Stomach (tissue), 8 donors: ENCODE measurements at regions not wholly inside any gene's neighbourhood (a gene's known extent, or its start where the extent isn't known, plus 50 kb on each side); places are given as distances from the start of the nearest gene placed in this dataset.

Experiments used
- DNase-seq, 2 donors: peaks; one replicate each; pipeline versions ENCODE4 v3.0.0 to v3.0.0-alpha.2; 2013 to 2019
- H3K27ac ChIP-seq, 5 donors: fragments of 200-600 bp in 4 of 5; sonication (generic) in 4 of 5; one replicate each; pipeline ENCODE4 v1.5.1; 2013 to 2019; ENCODE audit warnings: mild to moderate bottlenecking in 1 of 5, moderate library complexity in 1 of 5
- H3K27me3 ChIP-seq, 3 donors: fragments of 200-600 bp; sonication (generic); one replicate each; pipeline ENCODE4 v1.5.1; 2017 to 2019; ENCODE audit warnings: mixed run types in 1 of 3
- H3K36me3 ChIP-seq, 4 donors: fragments of 200-600 bp; sonication (generic); 1 replicate in 3 of 4; 2 replicates in 1 of 4; pipeline ENCODE4 v1.5.1; 2016 to 2019
- H3K4me1 ChIP-seq, 4 donors: fragments of 200-600 bp; sonication (generic); one replicate each; pipeline ENCODE4 v1.5.1; 2016 to 2019
- H3K4me3 ChIP-seq, 4 donors: fragments of 200-600 bp; sonication (generic) in 3 of 4; one replicate each; pipeline ENCODE4 v1.5.1; 2016 to 2019; ENCODE audit warnings: mild to moderate bottlenecking in 1 of 4
- H3K9me3 ChIP-seq, 4 donors: fragments of 200-600 bp; sonication (generic); one replicate each; pipeline ENCODE4 v1.5.1; 2016 to 2019
- EP300 ChIP-seq: sonication (generic); formaldehyde crosslinking; IDR thresholded peaks from one replicate; pipeline ENCODE4 v1.6.1; 2017; ENCODE audit warnings: antibody characterized with exemption
- POLR2A ChIP-seq, 4 donors: fragments of 450-650 bp; IDR thresholded peaks; one replicate each; pipeline ENCODE4 v1.6.1; 2016; ENCODE audit warnings: antibody characterized with exemption in 4 of 4, control low read depth in 2 of 4, mild to moderate bottlenecking in 1 of 4, moderate library complexity in 1 of 4
- POLR2AphosphoS5 ChIP-seq, 3 donors: sonication (generic); formaldehyde crosslinking; IDR thresholded peaks; one replicate each; pipeline ENCODE4 v1.6.1; 2016; ENCODE audit warnings: antibody characterized with exemption in 3 of 3
- WGBS, 5 donors: extraction: QIAGEN DNeasy Blood & Tissue Kit in 3 of 5; methylation state at CpG; one replicate each; pipeline versions ENCODE4 v1.1.5 to v1.1.7; 2013 to 2018; 5-methylcytosine and 5-hydroxymethylcytosine counted together
- intact Hi-C: fragments of 100-400 bp; cut with DNase I; formaldehyde crosslinking; loops from one replicate; pipeline ENCODE4 v1.15.1; 2023; ENCODE audit warnings: low total_unique reads
- TF ChIP-seq, protein P1 (sequence below), 7 experiments: fragments of 450-650 bp in 4 of 7; fragments of 200-600 bp in 3 of 7; sonication (generic) in 3 of 7; IDR thresholded peaks; one replicate each; pipeline ENCODE4 v1.5.1; 2016 to 2019; ENCODE audit warnings: antibody characterized with exemption in 7 of 7, control low read depth in 2 of 7, mild to moderate bottlenecking in 1 of 7
- donor health status: healthy with polysubstance abuse.
- donor health status: Bipolar disorder and iron deficiency.
- donor health status: healthy.

DNA sequence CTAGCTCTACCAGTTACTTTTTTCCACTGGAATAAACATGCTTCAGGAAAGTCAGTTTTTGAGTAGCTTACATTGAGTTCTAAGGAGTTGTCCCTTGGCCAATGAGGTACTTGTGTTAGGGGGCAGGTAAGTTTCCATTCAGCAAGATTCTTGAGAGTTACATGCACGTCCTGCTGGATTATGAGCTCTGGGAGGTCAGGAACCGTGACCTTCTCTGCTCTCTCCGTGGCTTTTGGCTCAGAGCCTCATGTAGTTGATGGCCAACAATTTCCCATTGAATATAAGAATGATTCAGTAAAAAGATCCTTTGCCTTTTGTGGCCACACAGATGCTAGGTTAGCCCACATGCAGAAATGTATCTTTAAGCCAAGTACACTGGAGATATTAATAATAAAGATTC, 181.8 kb upstream of the RALGAPA2 start:
- Histone ChIP-seq H3K4me1 (no peaks in the 10 kb centered on the region), H3K27ac (no peak overlapping the region), H3K9me3 (no peaks in the 10 kb centered on the region), H3K36me3 (no peaks in the 10 kb centered on the region), H3K4me3 (no peak overlapping the region), H3K27me3 (peaks cover 0 to 11% (median 0%) of the 10 kb centered on the region in 3 donors)
- intact Hi-C loops, result no loop called here
- 19 to 39% (median 26%) methylated on average over 3 of the region's 3 CpGs for WGBS, 5 donors
- DNase-seq, result no peak
- TF ChIP-seq POLR2AphosphoS5 (IDR thresholded peaks at IDR 0.05) (no peak), POLR2A (IDR thresholded peaks at IDR 0.05) (no peak), EP300 (no peak)
- TF ChIP-seq, protein P1, sequence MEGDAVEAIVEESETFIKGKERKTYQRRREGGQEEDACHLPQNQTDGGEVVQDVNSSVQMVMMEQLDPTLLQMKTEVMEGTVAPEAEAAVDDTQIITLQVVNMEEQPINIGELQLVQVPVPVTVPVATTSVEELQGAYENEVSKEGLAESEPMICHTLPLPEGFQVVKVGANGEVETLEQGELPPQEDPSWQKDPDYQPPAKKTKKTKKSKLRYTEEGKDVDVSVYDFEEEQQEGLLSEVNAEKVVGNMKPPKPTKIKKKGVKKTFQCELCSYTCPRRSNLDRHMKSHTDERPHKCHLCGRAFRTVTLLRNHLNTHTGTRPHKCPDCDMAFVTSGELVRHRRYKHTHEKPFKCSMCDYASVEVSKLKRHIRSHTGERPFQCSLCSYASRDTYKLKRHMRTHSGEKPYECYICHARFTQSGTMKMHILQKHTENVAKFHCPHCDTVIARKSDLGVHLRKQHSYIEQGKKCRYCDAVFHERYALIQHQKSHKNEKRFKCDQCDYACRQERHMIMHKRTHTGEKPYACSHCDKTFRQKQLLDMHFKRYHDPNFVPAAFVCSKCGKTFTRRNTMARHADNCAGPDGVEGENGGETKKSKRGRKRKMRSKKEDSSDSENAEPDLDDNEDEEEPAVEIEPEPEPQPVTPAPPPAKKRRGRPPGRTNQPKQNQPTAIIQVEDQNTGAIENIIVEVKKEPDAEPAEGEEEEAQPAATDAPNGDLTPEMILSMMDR (IDR thresholded peaks at IDR 0.05), result no peak

DNA sequence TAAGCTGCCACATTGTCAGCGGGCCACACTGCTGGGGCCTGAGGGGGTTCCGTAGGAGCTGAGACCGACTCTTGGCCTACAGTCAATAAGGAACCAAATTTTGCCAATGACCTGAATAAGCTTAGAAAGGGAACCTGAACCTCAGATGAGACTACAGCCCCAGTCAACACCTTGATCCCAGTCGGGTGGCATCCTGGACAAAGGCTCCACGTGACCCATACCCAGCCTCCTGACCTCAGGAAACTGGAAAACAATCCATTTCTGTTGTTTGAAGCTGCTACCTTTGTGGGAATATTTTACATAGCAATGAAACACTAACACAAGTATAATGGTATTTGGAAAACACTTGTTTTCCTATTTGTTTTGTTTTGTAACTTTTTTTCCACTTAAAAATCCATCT, 179.9 kb upstream of the RALGAPA2 start:
- no peak overlapping the region for H3K4me3 ChIP-seq
- no peaks in the 10 kb centered on the region for H3K9me3 ChIP-seq
- no peaks in the 10 kb centered on the region for H3K4me1 ChIP-seq
- H3K27ac ChIP-seq, result no peak overlapping the region
- TF ChIP-seq POLR2A (IDR thresholded peaks at IDR 0.05) (no peak), POLR2AphosphoS5 (IDR thresholded peaks at IDR 0.05) (no peak), EP300 (no peak)
- TF ChIP-seq, protein P1 (IDR thresholded peaks at IDR 0.05), result no peak
- WGBS, 5 donors, result 63 to 77% (median 68%) methylated on average over 5 of the region's 5 CpGs
- H3K27me3 ChIP-seq, result peaks cover 0 to 21% (median 3%) of the 10 kb centered on the region in 3 donors
- intact Hi-C loops, result no loop called here
- no peak for DNase-seq
- no peaks in the 10 kb centered on the region for H3K36me3 ChIP-seq

GRCh38 chr20:20890751-20891150, 178.3 kb upstream of the RALGAPA2 start:
- H3K36me3 ChIP-seq, result no peaks in the 10 kb centered on the region
- 83 to 89% (median 86%) methylated on average over 6 of the region's 6 CpGs for WGBS, 5 donors
- no peak for DNase-seq
- H3K27me3 ChIP-seq, result peaks cover 0 to 24% (median 3%) of the 10 kb centered on the region in 3 donors
- no peaks in the 10 kb centered on the region for H3K4me1 ChIP-seq
- no peaks in the 10 kb centered on the region for H3K9me3 ChIP-seq
- TF ChIP-seq POLR2AphosphoS5 (IDR thresholded peaks at IDR 0.05), result no peak
- TF ChIP-seq EP300, result no peak
- TF ChIP-seq, protein P1 (IDR thresholded peaks at IDR 0.05), result no peak
- TF ChIP-seq POLR2A (IDR thresholded peaks at IDR 0.05), result no peak
- intact Hi-C loops, result no loop called here
- no peak overlapping the region for H3K4me3 ChIP-seq
- no peak overlapping the region for H3K27ac ChIP-seq

DNA sequence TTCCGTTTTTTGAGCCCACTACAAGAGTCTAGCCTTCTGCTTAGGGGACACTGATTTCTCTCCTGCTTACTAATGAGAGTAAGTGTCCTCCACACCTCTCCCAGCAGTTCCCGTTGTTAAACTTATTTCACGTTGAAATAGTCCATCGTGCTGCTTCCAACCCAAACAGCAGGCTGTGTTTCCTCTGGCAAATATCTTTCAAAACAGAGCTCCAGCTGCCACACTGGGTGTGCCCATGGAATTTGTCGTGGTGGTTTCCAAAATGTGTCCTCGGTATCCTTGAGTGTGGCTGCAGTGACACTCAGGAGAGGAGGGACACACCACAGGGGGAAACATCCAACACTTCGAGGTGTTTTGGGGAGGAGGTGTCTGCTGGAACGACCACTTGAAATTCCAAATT, 176.5 kb upstream of the RALGAPA2 start:
- intact Hi-C loops, result no loop called here
- Histone ChIP-seq H3K9me3 (no peaks in the 10 kb centered on the region), H3K36me3 (no peaks in the 10 kb centered on the region), H3K27ac (no peak overlapping the region), H3K27me3 (peaks cover 0 to 32% (median 3%) of the 10 kb centered on the region in 3 donors), H3K4me1 (no peaks in the 10 kb centered on the region), H3K4me3 (no peak overlapping the region)
- DNase-seq, result no peak
- WGBS, 5 donors, result 46 to 58% (median 57%) methylated on average over 8 of the region's 8 CpGs
- TF ChIP-seq, protein P1 (IDR thresholded peaks at IDR 0.05), result no peak
- TF ChIP-seq POLR2AphosphoS5 (IDR thresholded peaks at IDR 0.05), result no peak
- no peak for TF ChIP-seq POLR2A (IDR thresholded peaks at IDR 0.05)
- no peak for TF ChIP-seq EP300
